BE2C (cell line): ENCODE measurements at regions not wholly inside any gene's neighbourhood (a gene's known extent, or its start where the extent isn't known, plus 50 kb on each side); places are given as distances from the start of the nearest gene placed in this dataset.

Experiments
- DNase-seq: peaks from one replicate; pipeline ENCODE4 v3.0.0-alpha.2; 2020
- H3K27me3 ChIP-seq: fragments of 250-450 bp; sonication (Bioruptor Pico); 2 replicates; pipeline ENCODE4 v1.5.1; 2020; ENCODE audit warnings: mild to moderate bottlenecking
- H3K36me3 ChIP-seq: fragments of 250-450 bp; sonication (Bioruptor Pico); 2 replicates; pipeline ENCODE4 v1.5.1; 2020; ENCODE audit warnings: mild to moderate bottlenecking
- H3K4me1 ChIP-seq: fragments of 250-450 bp; sonication (Bioruptor Pico); 2 replicates; pipeline ENCODE4 v1.5.1; 2020
- H3K4me3 ChIP-seq: 2 replicates; pipeline ENCODE4 v1.5.1; 2011; ENCODE audit warnings: low read depth, low read length
- H3K9me3 ChIP-seq: fragments of 250-450 bp; sonication (Bioruptor Pico); 2 replicates; pipeline ENCODE4 v1.5.1; 2020
- CTCF ChIP-seq: IDR thresholded peaks from 2 replicates; pipeline ENCODE4 v1.5.1; 2012; ENCODE audit warnings: mild to moderate bottlenecking, low read depth, low read length

GRCh38 chr17:73718362-73718761 lies 74.1 kb upstream of the SDK2 start:
- H3K27me3 ChIP-seq = no peaks in the 10 kb centered on the region
- TF ChIP-seq CTCF = no peak

GRCh38 chr17:73718912-73719311 lies 74.7 kb upstream of the SDK2 start:
- no peaks in the 10 kb centered on the region for H3K36me3 ChIP-seq
- H3K27me3 ChIP-seq = no peaks in the 10 kb centered on the region
- peaks cover 26% of the 10 kb centered on the region for H3K4me1 ChIP-seq
- no peak overlapping the region; the same call in 1 of the 2 replicates for H3K4me3 ChIP-seq
- DNase-seq = no peak
- TF ChIP-seq CTCF = no peak
- no peaks in the 10 kb centered on the region for H3K9me3 ChIP-seq

More at GRCh38 chr17:73718362-73718761, 74.1 kb upstream of the SDK2 start:
- Histone ChIP-seq H3K4me3 (no peak overlapping the region), H3K9me3 (no peaks in the 10 kb centered on the region), H3K36me3 (no peaks in the 10 kb centered on the region), H3K4me1 (peaks cover 26% of the 10 kb centered on the region)
- no peak for DNase-seq

GRCh38 chr17:73719588-73720071 lies 75.4 kb upstream of the SDK2 start:
- DNase-seq = peak; percentile 96
- peaks cover 26% of the 10 kb centered on the region for H3K4me1 ChIP-seq

GRCh38 chr17:73720187-73720834 lies 76.1 kb upstream of the SDK2 start:
- peak; percentile 25 for TF ChIP-seq CTCF
- no peaks in the 10 kb centered on the region for H3K36me3 ChIP-seq
- no peaks in the 10 kb centered on the region for H3K9me3 ChIP-seq
- DNase-seq = peak; percentile 67
- peaks cover 26% of the 10 kb centered on the region for H3K4me1 ChIP-seq
- H3K27me3 ChIP-seq = no peaks in the 10 kb centered on the region
- H3K4me3 ChIP-seq = no peak overlapping the region

More at GRCh38 chr17:73719588-73720071, 75.4 kb upstream of the SDK2 start:
- H3K9me3 ChIP-seq = no peaks in the 10 kb centered on the region
- H3K4me3 ChIP-seq = peak overlapping the region; percentile 30
- no peaks in the 10 kb centered on the region for H3K27me3 ChIP-seq
- no peaks in the 10 kb centered on the region for H3K36me3 ChIP-seq
- 0 out of 2 replicates have a peak, but pooled peaks have one; percentile 20 for TF ChIP-seq CTCF

GRCh38 chr17:73722165-73722564 lies 77.9 kb upstream of the SDK2 start:
- Histone ChIP-seq H3K27me3 (no peaks in the 10 kb centered on the region), H3K4me1 (peaks cover 26% of the 10 kb centered on the region), H3K4me3 (no peak overlapping the region), H3K9me3 (no peaks in the 10 kb centered on the region), H3K36me3 (no peaks in the 10 kb centered on the region)
- DNase-seq = no peak
- no peak for TF ChIP-seq CTCF

- Histone ChIP-seq H3K9me3 (no peaks in the 10 kb centered on the region), H3K36me3 (no peaks in the 10 kb centered on the region), H3K27me3 (no peaks in the 10 kb centered on the region), H3K4me1 (peaks cover 26% of the 10 kb centered on the region), H3K4me3 (no peak overlapping the region)
- TF ChIP-seq CTCF = no peak
- DNase-seq = no peak
Measured at GRCh38 chr17:73723317-73723716, 79.1 kb upstream of the SDK2 start.
